PC-3 (cell line): ENCODE measurements at regions not wholly inside any gene's neighbourhood (a gene's known extent, or its start where the extent isn't known, plus 50 kb on each side); places are given as distances from the start of the nearest gene placed in this dataset.

Experiments
- ATAC-seq: fragments of 200-7000 bp; cut with Tn5 transposase; 2 replicates; pipeline ENCODE4 v1.9.1; 2020; ENCODE audit warnings: mild to moderate bottlenecking, moderate library complexity
- BruUV-seq: library from RNA; stranded (reverse); fragments of 400-500 nt; replicated peaks from 2 replicates; lab custom pipeline; 2021; lab: Mats Ljungman, UMichigan
- CTCF ChIA-PET: fragments of 300-600 bp; sonication (Branson Sonifier 250); formaldehyde crosslinking; loops from one replicate; lab custom pipeline; 2022; ENCODE audit warnings: antibody characterized with exemption; lab: Charles Lee
- POLR2A ChIA-PET: fragments of 300-600 bp; sonication (Branson Sonifier 250); formaldehyde crosslinking; loops from one replicate; lab custom pipeline; 2022; ENCODE audit warnings: antibody characterized with exemption; ENCODE audit not compliant: unreplicated experiment; lab: Charles Lee
- DNase-seq: peaks from one replicate; pipeline ENCODE4 v3.0.0-alpha.2; 2015
- H2AFZ ChIP-seq: fragments of 300-600 bp; sonication (generic); 2 replicates; pipeline ENCODE4 v1.6.0; 2016; ENCODE audit warnings: antibody characterized with exemption, low read length
- H3F3A ChIP-seq: fragments of 300-600 bp; sonication (generic); one replicate; pipeline ENCODE4 v1.6.0; 2017; ENCODE audit warnings: antibody characterized with exemption, low read length, control low read depth, mild to moderate bottlenecking; ENCODE audit not compliant: unreplicated experiment
- H3K27ac ChIP-seq: fragments of 300-600 bp; sonication (generic); 2 replicates; pipeline ENCODE4 v1.5.1; 2016; ENCODE audit warnings: mild to moderate bottlenecking, low read length
- H3K27me3 ChIP-seq: fragments of 300-600 bp; sonication (generic); 2 replicates; pipeline ENCODE4 v1.6.1; 2016; ENCODE audit warnings: low read length, mixed read lengths
- H3K36me3 ChIP-seq: fragments of 300-600 bp; sonication (generic); 2 replicates; pipeline ENCODE4 v1.6.1; 2016; ENCODE audit warnings: low read depth, mixed run types, low read length, mixed read lengths
- H3K4me1 ChIP-seq: fragments of 300-600 bp; sonication (generic); 2 replicates; pipeline ENCODE4 v1.5.1; 2016; ENCODE audit warnings: low read length; ENCODE audit not compliant: insufficient read depth
- H3K4me2 ChIP-seq: fragments of 300-600 bp; sonication (generic); 2 replicates; pipeline ENCODE4 v1.6.0; 2016; ENCODE audit warnings: low read length
- H3K4me3 ChIP-seq: fragments of 300-600 bp; sonication (generic); 2 replicates; pipeline ENCODE4 v1.5.1; 2016; ENCODE audit warnings: mild to moderate bottlenecking, low read length, mixed read lengths
- H3K79me2 ChIP-seq: fragments of 300-600 bp; sonication (generic); 2 replicates; pipeline ENCODE4 v1.6.1; 2017; ENCODE audit warnings: low read length, mixed read lengths
- H3K9ac ChIP-seq: fragments of 300-600 bp; sonication (generic); 2 replicates; pipeline ENCODE4 v1.6.0; 2016; ENCODE audit warnings: mild to moderate bottlenecking, low read length
- H3K9me2 ChIP-seq: fragments of 300-600 bp; sonication (generic); replicated peaks from 2 replicates; pipeline ENCODE4 v1.6.1; 2016; ENCODE audit warnings: mixed run types, low read length, mixed read lengths
- H3K9me3 ChIP-seq: fragments of 300-600 bp; sonication (generic); 2 replicates; pipeline ENCODE4 v1.6.1; 2016; ENCODE audit warnings: low read length, mixed read lengths
- H4K20me1 ChIP-seq: fragments of 300-600 bp; sonication (generic); 2 replicates; pipeline ENCODE4 v1.6.1; 2016; ENCODE audit warnings: low read length, mixed read lengths
- CTCF ChIP-seq: fragments of 300-600 bp; sonication (generic); conservative IDR thresholded peaks from 2 replicates; pipeline ENCODE4 v1.5.1; 2017; ENCODE audit warnings: antibody characterized with exemption, low read depth, mild to moderate bottlenecking, low read length
- EZH2 ChIP-seq: fragments of 300-600 bp; sonication (generic); IDR thresholded peaks from one replicate; pipeline ENCODE4 v1.6.1; 2017; ENCODE audit warnings: antibody characterized with exemption, mild to moderate bottlenecking, low read length; ENCODE audit not compliant: unreplicated experiment
- EZH2phosphoT487 ChIP-seq: fragments of 300-600 bp; sonication (generic); IDR thresholded peaks from 2 replicates; pipeline ENCODE4 v1.6.1; 2018; ENCODE audit warnings: mild to moderate bottlenecking, antibody characterized with exemption, low read length, borderline replicate concordance
- intact Hi-C: fragments of 100-400 bp; cut with micrococcal nuclease; formaldehyde crosslinking; loops from 2 replicates; pipeline ENCODE4 v1.9.0; 2023

GRCh38 chr13:27679896-27680295 is 58.2 kb downstream of the POLR1D start:
- no peaks in the 10 kb centered on the region for H4K20me1 ChIP-seq
- H3K9me3 ChIP-seq = no peaks in the 10 kb centered on the region
- H3F3A ChIP-seq = no peaks in the 10 kb centered on the region
- TF ChIP-seq EZH2phosphoT487 (no peak), EZH2 (no peak), CTCF (no peak)
- ChIA-PET POLR2A (no interaction called here), CTCF (no interaction called here)
- no peaks in the 10 kb centered on the region for H3K36me3 ChIP-seq
- H3K27me3 ChIP-seq = no peaks in the 10 kb centered on the region
- intact Hi-C loops = no loop called here
- no peak overlapping the region for H2AFZ ChIP-seq
- ATAC-seq (peak; percentile 13), DNase-seq (peak; percentile 33)
- H3K4me3 ChIP-seq = no peak overlapping the region
- peak overlapping the region; percentile 10; the same call in 1 of the 2 replicates for H3K9ac ChIP-seq
- no peaks in the 10 kb centered on the region for H3K79me2 ChIP-seq
- peak overlapping the region; percentile 29; the same call in 1 of the 2 replicates for H3K4me2 ChIP-seq
- peaks cover 26% of the 10 kb centered on the region for H3K4me1 ChIP-seq
- H3K9me2 ChIP-seq = peaks cover 8% of the 10 kb centered on the region; the same call in 1 of the 2 replicates
- no TSS peak for BruUV-seq
- peak overlapping the region; percentile 84 for H3K27ac ChIP-seq

GRCh38 chr13:27680465-27680864 is 58.8 kb downstream of the POLR1D start:
- no peaks in the 10 kb centered on the region for H3K79me2 ChIP-seq
- H4K20me1 ChIP-seq = no peaks in the 10 kb centered on the region
- H3K27ac ChIP-seq = peak overlapping the region; percentile 84
- no peaks in the 10 kb centered on the region for H3K36me3 ChIP-seq
- H3F3A ChIP-seq = no peaks in the 10 kb centered on the region
- DNase-seq = no peak
- no peak overlapping the region for H3K4me3 ChIP-seq
- H3K4me1 ChIP-seq = peaks cover 26% of the 10 kb centered on the region
- no peaks in the 10 kb centered on the region for H3K9me3 ChIP-seq
- CTCF ChIA-PET = no interaction called here
- intact Hi-C loops = no loop called here
- peaks cover 8% of the 10 kb centered on the region; the same call in 1 of the 2 replicates for H3K9me2 ChIP-seq
- no peak overlapping the region for H3K9ac ChIP-seq
- no peaks in the 10 kb centered on the region for H3K27me3 ChIP-seq
- BruUV-seq = no TSS peak
- ATAC-seq = no peak
- no peak overlapping the region for H3K4me2 ChIP-seq
- TF ChIP-seq EZH2phosphoT487 = no peak
- TF ChIP-seq CTCF = no peak
- TF ChIP-seq EZH2 = no peak
- POLR2A ChIA-PET = no interaction called here
- no peak overlapping the region for H2AFZ ChIP-seq

- Histone ChIP-seq H3K9ac (no peak overlapping the region), H3K27me3 (peaks cover 4% of the 10 kb centered on the region; the same call in 1 of the 2 replicates), H2AFZ (no peak overlapping the region), H3K4me3 (no peak overlapping the region), H3K79me2 (no peaks in the 10 kb centered on the region), H3K4me1 (no peaks in the 10 kb centered on the region), H3K27ac (no peak overlapping the region), H3F3A (no peaks in the 10 kb centered on the region), H4K20me1 (no peaks in the 10 kb centered on the region), H3K4me2 (no peak overlapping the region), H3K9me3 (no peaks in the 10 kb centered on the region), H3K9me2 (no peaks in the 10 kb centered on the region), H3K36me3 (no peaks in the 10 kb centered on the region)
- ChIA-PET CTCF (no interaction called here), POLR2A (no interaction called here)
- intact Hi-C loops = no loop called here
- BruUV-seq = no TSS peak
- no peak for ATAC-seq
- TF ChIP-seq CTCF (no peak), EZH2 (no peak), EZH2phosphoT487 (no peak)
- DNase-seq = no peak
Measured at GRCh38 chr13:27691207-27691606, 69.5 kb downstream of the POLR1D start.
